ENCODE measurements at regions not wholly inside any gene's neighbourhood (a gene's known extent, or its start where the extent isn't known, plus 50 kb on each side); places are given as distances from the start of the nearest gene placed in this dataset.

- ATAC-seq, result no peak
- Histone ChIP-seq H3K36me3 (no peaks in the 10 kb centered on the region), H3K9me3 (peaks cover 0 to 15% (median 0%) of the 10 kb centered on the region in 3 donors), H3K27ac (no peak overlapping the region), H3K27me3 (no peaks in the 10 kb centered on the region), H3K4me1 (no peaks in the 10 kb centered on the region), H3K4me3 (no peak overlapping the region)
- TF ChIP-seq POLR2A (IDR thresholded peaks at IDR 0.05) (no peak), CTCF (IDR thresholded peaks at IDR 0.05) (no peak), POLR2AphosphoS5 (IDR thresholded peaks at IDR 0.05) (no peak), EP300 (IDR thresholded peaks at IDR 0.05) (no peak)
- 63 to 85% methylated on average over 1 of the region's 1 CpG for WGBS, 2 donors (ENCODE audit: low coverage in 1 of 2)
Observed at GRCh38 chr3:66099541-66100065, 60.9 kb upstream of the MAGI1 start.

DNA sequence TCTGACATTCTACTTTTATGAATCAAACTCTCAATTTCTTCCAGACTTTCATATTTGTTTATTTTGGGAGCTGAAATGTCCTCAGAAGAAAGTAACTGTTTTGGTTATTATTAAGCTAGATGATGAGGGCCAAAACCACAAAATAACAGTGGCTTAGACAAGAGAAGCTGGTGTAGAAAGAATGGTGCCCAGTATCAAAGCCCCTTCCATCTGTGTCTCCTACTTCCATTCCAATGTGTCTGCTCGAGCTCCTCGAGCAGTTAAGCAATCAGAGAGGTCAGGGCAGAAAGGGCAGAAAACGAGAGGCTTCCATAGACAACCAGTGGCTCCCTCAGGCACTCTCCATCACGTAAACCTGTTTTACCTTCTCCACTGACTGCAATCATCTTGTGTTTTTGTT, 59.7 kb upstream of the MAGI1 start:
- no peak for ATAC-seq
- TF ChIP-seq CTCF (IDR thresholded peaks at IDR 0.05) (no peak), POLR2A (IDR thresholded peaks at IDR 0.05) (no peak), POLR2AphosphoS5 (IDR thresholded peaks at IDR 0.05) (no peak), EP300 (IDR thresholded peaks at IDR 0.05) (no peak)
- Histone ChIP-seq H3K4me1 (no peaks in the 10 kb centered on the region), H3K4me3 (no peak overlapping the region), H3K36me3 (no peaks in the 10 kb centered on the region), H3K27ac (no peak overlapping the region), H3K27me3 (no peaks in the 10 kb centered on the region), H3K9me3 (peaks cover 0 to 15% (median 0%) of the 10 kb centered on the region in 3 donors)
- WGBS, 2 donors (ENCODE audit: low coverage in 1 of 2), result 64 to 79% methylated on average over 4 of the region's 4 CpGs

GRCh38 chr3:66097647-66098046, 58.9 kb upstream of the MAGI1 start:
- peaks cover 0 to 15% (median 0%) of the 10 kb centered on the region in 3 donors for H3K9me3 ChIP-seq
- no peaks in the 10 kb centered on the region for H3K4me1 ChIP-seq
- no peaks in the 10 kb centered on the region for H3K36me3 ChIP-seq
- WGBS, 2 donors (ENCODE audit: low coverage in 1 of 2), result 85 to 91% methylated on average over 4 of the region's 4 CpGs
- no peak for ATAC-seq
- no peaks in the 10 kb centered on the region for H3K27me3 ChIP-seq
- no peak for TF ChIP-seq CTCF (IDR thresholded peaks at IDR 0.05)
- no peak for TF ChIP-seq EP300 (IDR thresholded peaks at IDR 0.05)
- no peak for TF ChIP-seq POLR2AphosphoS5 (IDR thresholded peaks at IDR 0.05)
- no peak overlapping the region for H3K27ac ChIP-seq
- no peak overlapping the region for H3K4me3 ChIP-seq

DNA sequence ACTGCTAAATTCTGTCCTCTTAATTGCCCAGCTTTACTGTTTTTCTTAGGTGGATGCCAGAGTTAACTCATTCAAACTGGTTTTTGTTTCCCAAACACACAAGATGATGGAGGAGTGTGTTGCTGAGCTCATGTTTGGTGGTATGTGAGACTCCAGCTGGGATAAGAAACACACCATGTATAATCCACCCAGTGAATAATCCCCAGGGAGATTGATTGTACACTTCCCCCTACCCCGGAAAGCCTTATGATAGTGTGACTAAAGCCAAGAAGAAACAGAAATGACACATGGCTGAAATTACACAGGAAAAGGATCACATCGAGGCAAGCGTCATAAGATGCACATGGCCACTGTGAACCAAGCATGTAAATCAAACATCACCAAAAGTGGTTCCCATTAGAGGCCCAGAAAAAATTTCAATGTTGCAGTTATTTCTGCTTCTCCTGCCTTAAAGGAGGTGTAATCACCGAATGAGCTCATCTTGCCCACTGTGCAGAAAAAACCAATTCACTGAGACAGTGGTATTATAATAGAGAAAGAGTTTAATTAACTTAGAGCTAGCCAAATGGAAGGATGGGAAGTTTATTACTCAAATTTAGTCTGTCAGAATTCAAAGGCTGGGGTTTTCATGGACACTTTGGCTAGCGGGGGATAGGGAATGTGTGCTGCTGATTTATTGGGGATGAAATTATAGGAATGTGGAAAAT, 56.7 kb upstream of the MAGI1 start:
- no peak for ATAC-seq
- H3K27me3 ChIP-seq, result no peaks in the 10 kb centered on the region
- no peak overlapping the region for H3K27ac ChIP-seq
- peaks cover 0 to 15% (median 0%) of the 10 kb centered on the region in 3 donors for H3K9me3 ChIP-seq
- 71 to 90% methylated on average over 3 to 4 of the region's 5 CpGs for WGBS, 2 donors (ENCODE audit: low coverage in 1 of 2)
- no peak for TF ChIP-seq CTCF (IDR thresholded peaks at IDR 0.05)
- TF ChIP-seq EP300 (IDR thresholded peaks at IDR 0.05), result no peak
- TF ChIP-seq POLR2AphosphoS5 (IDR thresholded peaks at IDR 0.05), result no peak
- TF ChIP-seq POLR2A (IDR thresholded peaks at IDR 0.05), result no peak
- no peaks in the 10 kb centered on the region for H3K4me1 ChIP-seq
- H3K36me3 ChIP-seq, result no peaks in the 10 kb centered on the region
- H3K4me3 ChIP-seq, result no peak overlapping the region

- no peak for ATAC-seq
- Histone ChIP-seq H3K27me3 (no peaks in the 10 kb centered on the region), H3K27ac (no peak overlapping the region), H3K4me3 (no peak overlapping the region), H3K9me3 (peaks cover 0 to 15% (median 0%) of the 10 kb centered on the region in 3 donors), H3K4me1 (no peaks in the 10 kb centered on the region), H3K36me3 (no peaks in the 10 kb centered on the region)
- TF ChIP-seq EP300 (IDR thresholded peaks at IDR 0.05) (no peak), POLR2A (IDR thresholded peaks at IDR 0.05) (no peak), POLR2AphosphoS5 (IDR thresholded peaks at IDR 0.05) (no peak), CTCF (IDR thresholded peaks at IDR 0.05) (no peak)
- WGBS, 2 donors (ENCODE audit: low coverage in 1 of 2), result 86 to 91% methylated on average over 4 of the region's 4 CpGs
Observed at GRCh38 chr3:66093981-66094380, 55.3 kb upstream of the MAGI1 start.
